IMR-90 (cell line): ENCODE measurements at regions not wholly inside any gene's neighbourhood (a gene's known extent, or its start where the extent isn't known, plus 50 kb on each side); places are given as distances from the start of the nearest gene placed in this dataset.

ENCODE experiments used
- ATAC-seq: fragments of 200-7000 bp; cut with Tn5 transposase; 2 replicates; pipeline ENCODE4 v1.9.1; 2020; ENCODE audit warnings: low read depth, mild to moderate bottlenecking, moderate library complexity
- BruUV-seq: library from RNA; stranded (reverse); fragments of 400-500 nt; replicated peaks from 2 replicates; lab custom pipeline; 2021; lab: Mats Ljungman, UMichigan
- CTCF ChIA-PET: fragments of 300-600 bp; formaldehyde crosslinking; extraction: SDS; loops from one replicate; lab custom pipeline; 2021; ENCODE audit warnings: antibody characterized with exemption; lab: Yijun Ruan, JAX
- POLR2A ChIA-PET: fragments of 300-600 bp; sonication (Branson Sonifier 250); formaldehyde crosslinking; loops from one replicate; lab custom pipeline; 2022; ENCODE audit warnings: antibody characterized with exemption; ENCODE audit not compliant: unreplicated experiment; lab: Charles Lee
- DNase-seq: peaks from one replicate; pipeline ENCODE4 v3.0.0; 2013
- H2AFZ ChIP-seq: replicated peaks from 2 replicates; pipeline ENCODE3; 2013; ENCODE audit warnings: low read length, mild to moderate bottlenecking; ENCODE audit not compliant: poor library complexity
- H2AK5ac ChIP-seq: 2 replicates; pipeline ENCODE4 v1.6.1; 2013; ENCODE audit warnings: low read depth, low read length, inconsistent platforms
- H2AK9ac ChIP-seq: replicated peaks from 2 replicates; pipeline ENCODE3; 2013; ENCODE audit warnings: mild to moderate bottlenecking, low read depth, low read length, moderate library complexity; ENCODE audit not compliant: poor library complexity
- H2BK120ac ChIP-seq: 2 replicates; pipeline ENCODE4 v1.6.1; 2013; ENCODE audit warnings: low read depth, low read length, inconsistent platforms
- H2BK15ac ChIP-seq: 3 replicates; pipeline ENCODE4 v1.6.1; 2013; ENCODE audit warnings: low read depth, low read length, inconsistent platforms
- H2BK20ac ChIP-seq: 2 replicates; pipeline ENCODE4 v1.6.1; 2013; ENCODE audit warnings: low read depth, mild to moderate bottlenecking, inconsistent platforms, low read length, moderate library complexity
- H2BK5ac ChIP-seq: 2 replicates; pipeline ENCODE4 v1.6.1; 2013; ENCODE audit warnings: mild to moderate bottlenecking, low read depth, low read length, inconsistent platforms; ENCODE audit not compliant: poor library complexity, severe bottlenecking
- H3K14ac ChIP-seq: replicated peaks from 2 replicates; pipeline ENCODE4 v1.6.1; 2013; ENCODE audit warnings: low read depth, low read length, inconsistent platforms
- H3K18ac ChIP-seq: 2 replicates; pipeline ENCODE4 v1.6.1; 2013; ENCODE audit warnings: low read depth, low read length, control low read depth
- H3K23ac ChIP-seq: 2 replicates; pipeline ENCODE4 v1.6.1; 2013; ENCODE audit warnings: low read depth, low read length, inconsistent platforms
- H3K27ac ChIP-seq: 2 replicates; pipeline ENCODE4 v1.5.1; 2013; ENCODE audit warnings: mild to moderate bottlenecking, control low read depth, low read length; ENCODE audit not compliant: insufficient read depth
- H3K27me3 ChIP-seq: 2 replicates; pipeline ENCODE4 v1.6.1; 2013; ENCODE audit warnings: low read length; ENCODE audit not compliant: control insufficient read depth, insufficient read depth
- H3K36me3 ChIP-seq: 2 replicates; pipeline ENCODE4 v1.6.1; 2013; ENCODE audit warnings: low read length, mixed read lengths; ENCODE audit not compliant: control insufficient read depth, insufficient read depth
- H3K4ac ChIP-seq: 2 replicates; pipeline ENCODE4 v1.6.1; 2013; ENCODE audit warnings: low read depth, low read length, inconsistent platforms
- H3K4me1 ChIP-seq: 2 replicates; pipeline ENCODE4 v1.6.1; 2013; ENCODE audit warnings: low read length, mixed read lengths; ENCODE audit not compliant: control insufficient read depth, insufficient read depth
- H3K4me2 ChIP-seq: 2 replicates; pipeline ENCODE4 v1.6.1; 2013; ENCODE audit warnings: low read depth, mild to moderate bottlenecking, control low read depth, low read length, moderate library complexity
- H3K4me3 ChIP-seq: 2 replicates; pipeline ENCODE4 v1.5.1; 2013; ENCODE audit warnings: low read depth, mild to moderate bottlenecking, control low read depth, low read length, moderate library complexity; ENCODE audit not compliant: insufficient read depth
- H3K56ac ChIP-seq: 2 replicates; pipeline ENCODE4 v1.6.1; 2013; ENCODE audit warnings: low read length, inconsistent platforms; ENCODE audit not compliant: insufficient read depth; ENCODE audit errors: extremely low read depth
- H3K79me1 ChIP-seq, 2 experiments: 2 replicates each; pipeline ENCODE4 v1.6.1; 2013; ENCODE audit warnings: low read length in 2 of 2, inconsistent platforms in 1 of 2, low read depth in 1 of 2
- H3K9ac ChIP-seq: 2 replicates; pipeline ENCODE4 v1.6.1; 2013; ENCODE audit warnings: low read depth, low read length, control low read depth
- H3K9me1 ChIP-seq: 2 replicates; pipeline ENCODE4 v1.6.1; 2013; ENCODE audit warnings: low read length, inconsistent platforms; ENCODE audit not compliant: insufficient read depth
- H3K9me3 ChIP-seq: 2 replicates; pipeline ENCODE4 v1.6.1; 2013; ENCODE audit warnings: low read length; ENCODE audit not compliant: control insufficient read depth, insufficient read depth
- H4K20me1 ChIP-seq: 2 replicates; pipeline ENCODE4 v1.6.1; 2013; ENCODE audit warnings: low read length, inconsistent platforms; ENCODE audit not compliant: insufficient read depth
- H4K5ac ChIP-seq: 2 replicates; pipeline ENCODE4 v1.6.1; 2013; ENCODE audit warnings: mild to moderate bottlenecking, low read depth, low read length, control low read depth
- H4K8ac ChIP-seq, 2 experiments: 2 replicates each; pipeline ENCODE4 v1.6.1; 2013; ENCODE audit warnings: low read depth in 2 of 2, low read length in 2 of 2, control low read depth in 1 of 2, inconsistent platforms in 1 of 2
- H4K91ac ChIP-seq: 2 replicates; pipeline ENCODE4 v1.6.1; 2013; ENCODE audit warnings: low read depth, low read length, inconsistent platforms; ENCODE audit not compliant: insufficient read depth
- BHLHE40 ChIP-seq: fragments of 150-350 bp; IDR thresholded peaks from 2 replicates; pipeline ENCODE4 v1.6.1; 2016; ENCODE audit warnings: mild to moderate bottlenecking, low read depth, low read length
- CEBPB ChIP-seq: IDR thresholded peaks from 2 replicates; pipeline ENCODE4 v1.6.1; 2012; ENCODE audit warnings: low read depth, low read length, improper control_type of control experiment
- CHD1 ChIP-seq: IDR thresholded peaks from 2 replicates; pipeline ENCODE4 v1.6.1; 2012; ENCODE audit warnings: low read depth, low read length, improper control_type of control experiment
- FOS ChIP-seq: fragments of 150-350 bp; IDR thresholded peaks from 2 replicates; pipeline ENCODE4 v1.6.1; 2016; ENCODE audit warnings: low read depth, low read length
- MAFK ChIP-seq: IDR thresholded peaks from 2 replicates; pipeline ENCODE4 v1.6.1; 2012; ENCODE audit warnings: low read depth, low read length, improper control_type of control experiment
- MAZ ChIP-seq: IDR thresholded peaks from 2 replicates; pipeline ENCODE4 v1.6.1; 2012; ENCODE audit warnings: low read depth, mild to moderate bottlenecking, low read length, improper control_type of control experiment, moderate library complexity, borderline replicate concordance
- MXI1 ChIP-seq: IDR thresholded peaks from 2 replicates; pipeline ENCODE4 v1.6.1; 2012; ENCODE audit warnings: low read depth, mild to moderate bottlenecking, low read length, moderate library complexity, borderline replicate concordance
- NFE2L2 ChIP-seq: fragments of 150-350 bp; IDR thresholded peaks from 2 replicates; pipeline ENCODE4 v1.6.1; 2016; ENCODE audit warnings: low read depth, mild to moderate bottlenecking, low read length
- POLR2A ChIP-seq: IDR thresholded peaks from 2 replicates; pipeline ENCODE4 v1.6.1; 2012; ENCODE audit warnings: mild to moderate bottlenecking, low read depth, low read length
- RAD21 ChIP-seq: IDR thresholded peaks from 2 replicates; pipeline ENCODE4 v1.6.1; 2012; ENCODE audit warnings: low read length, improper control_type of control experiment
- RCOR1 ChIP-seq: IDR thresholded peaks from 2 replicates; pipeline ENCODE4 v1.6.1; 2012; ENCODE audit warnings: mild to moderate bottlenecking, low read length, improper control_type of control experiment; ENCODE audit not compliant: insufficient replicate concordance
- RFX5 ChIP-seq: IDR thresholded peaks from 2 replicates; pipeline ENCODE4 v1.8.0; 2012; ENCODE audit warnings: low read depth, mild to moderate bottlenecking, low read length, moderate library complexity
- SMC3 ChIP-seq: fragments of 150-350 bp; IDR thresholded peaks from 2 replicates; pipeline ENCODE4 v1.6.1; 2016; ENCODE audit warnings: low read depth, mild to moderate bottlenecking, antibody characterized with exemption, low read length, moderate library complexity
- WGBS, 2 experiments: methylation state at CpG; one replicate each; pipeline versions ENCODE4 v1.1.5 to v1.1.7; 2013; ENCODE audit warnings: missing lambda C conversion rate in 2 of 2; ENCODE audit not compliant: insufficient read length in 1 of 2; ENCODE audit errors: extremely low coverage in 2 of 2; 5-methylcytosine and 5-hydroxymethylcytosine counted together
- dilution Hi-C: fragments of 300-500 bp; cut with HindIII; formaldehyde crosslinking; loops from one replicate; pipeline ENCODE4 v1.14.3; 2018; ENCODE audit warnings: low sequenced_read_pairs; ENCODE audit not compliant: unreplicated experiment
- in situ Hi-C: fragments of 300-500 bp; cut with MboI; formaldehyde crosslinking; loops from 3 replicates; pipeline ENCODE4 v1.14.3; 2019; ENCODE audit warnings: low sequenced_read_pairs, inconsistent platforms, mixed read lengths
- intact Hi-C: fragments of 100-400 bp; cut with micrococcal nuclease; formaldehyde crosslinking; loops from 2 replicates; pipeline ENCODE4 v1.10.0; 2022
- TF ChIP-seq, protein P1 (sequence below): conservative IDR thresholded peaks from 2 replicates; pipeline ENCODE4 v1.5.1; 2012; ENCODE audit warnings: mild to moderate bottlenecking, low read depth, low read length, improper control_type of control experiment
- TF ChIP-seq, protein P2 (sequence below): fragments of 150-350 bp; IDR thresholded peaks from 2 replicates; pipeline ENCODE4 v1.6.1; 2016; ENCODE audit warnings: low read depth, mild to moderate bottlenecking, low read length, moderate library complexity, borderline replicate concordance
- TF ChIP-seq, protein P3 (sequence below): fragments of 150-350 bp; IDR thresholded peaks from 2 replicates; pipeline ENCODE4 v1.6.1; 2017; ENCODE audit warnings: mild to moderate bottlenecking, antibody characterized with exemption, low read length, low read depth

GRCh38 chr5:158045696-158046095 is 186.8 kb upstream of the CLINT1 start:
- H3K4me3 ChIP-seq = no peak overlapping the region
- H2BK15ac ChIP-seq = no peak overlapping the region
- H4K8ac ChIP-seq = no peak overlapping the region
- H4K5ac ChIP-seq = no peak overlapping the region
- dilution Hi-C loops = no loop called here
- intact Hi-C loops = no loop called here
- ATAC-seq = no peak
- no peak for TF ChIP-seq BHLHE40
- TF ChIP-seq MXI1 = no peak
- no peak for TF ChIP-seq MAZ
- TF ChIP-seq CHD1 = no peak
- TF ChIP-seq MAFK = no peak
- TF ChIP-seq FOS = no peak
- TF ChIP-seq NFE2L2 = no peak
- TF ChIP-seq, protein P1, sequence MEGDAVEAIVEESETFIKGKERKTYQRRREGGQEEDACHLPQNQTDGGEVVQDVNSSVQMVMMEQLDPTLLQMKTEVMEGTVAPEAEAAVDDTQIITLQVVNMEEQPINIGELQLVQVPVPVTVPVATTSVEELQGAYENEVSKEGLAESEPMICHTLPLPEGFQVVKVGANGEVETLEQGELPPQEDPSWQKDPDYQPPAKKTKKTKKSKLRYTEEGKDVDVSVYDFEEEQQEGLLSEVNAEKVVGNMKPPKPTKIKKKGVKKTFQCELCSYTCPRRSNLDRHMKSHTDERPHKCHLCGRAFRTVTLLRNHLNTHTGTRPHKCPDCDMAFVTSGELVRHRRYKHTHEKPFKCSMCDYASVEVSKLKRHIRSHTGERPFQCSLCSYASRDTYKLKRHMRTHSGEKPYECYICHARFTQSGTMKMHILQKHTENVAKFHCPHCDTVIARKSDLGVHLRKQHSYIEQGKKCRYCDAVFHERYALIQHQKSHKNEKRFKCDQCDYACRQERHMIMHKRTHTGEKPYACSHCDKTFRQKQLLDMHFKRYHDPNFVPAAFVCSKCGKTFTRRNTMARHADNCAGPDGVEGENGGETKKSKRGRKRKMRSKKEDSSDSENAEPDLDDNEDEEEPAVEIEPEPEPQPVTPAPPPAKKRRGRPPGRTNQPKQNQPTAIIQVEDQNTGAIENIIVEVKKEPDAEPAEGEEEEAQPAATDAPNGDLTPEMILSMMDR = no peak
- no peak for TF ChIP-seq RFX5
- TF ChIP-seq, protein P2, sequence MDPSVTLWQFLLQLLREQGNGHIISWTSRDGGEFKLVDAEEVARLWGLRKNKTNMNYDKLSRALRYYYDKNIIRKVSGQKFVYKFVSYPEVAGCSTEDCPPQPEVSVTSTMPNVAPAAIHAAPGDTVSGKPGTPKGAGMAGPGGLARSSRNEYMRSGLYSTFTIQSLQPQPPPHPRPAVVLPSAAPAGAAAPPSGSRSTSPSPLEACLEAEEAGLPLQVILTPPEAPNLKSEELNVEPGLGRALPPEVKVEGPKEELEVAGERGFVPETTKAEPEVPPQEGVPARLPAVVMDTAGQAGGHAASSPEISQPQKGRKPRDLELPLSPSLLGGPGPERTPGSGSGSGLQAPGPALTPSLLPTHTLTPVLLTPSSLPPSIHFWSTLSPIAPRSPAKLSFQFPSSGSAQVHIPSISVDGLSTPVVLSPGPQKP = no peak
- TF ChIP-seq, protein P3, sequence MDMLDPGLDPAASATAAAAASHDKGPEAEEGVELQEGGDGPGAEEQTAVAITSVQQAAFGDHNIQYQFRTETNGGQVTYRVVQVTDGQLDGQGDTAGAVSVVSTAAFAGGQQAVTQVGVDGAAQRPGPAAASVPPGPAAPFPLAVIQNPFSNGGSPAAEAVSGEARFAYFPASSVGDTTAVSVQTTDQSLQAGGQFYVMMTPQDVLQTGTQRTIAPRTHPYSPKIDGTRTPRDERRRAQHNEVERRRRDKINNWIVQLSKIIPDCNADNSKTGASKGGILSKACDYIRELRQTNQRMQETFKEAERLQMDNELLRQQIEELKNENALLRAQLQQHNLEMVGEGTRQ = no peak
- no peak for TF ChIP-seq RCOR1
- no peak for TF ChIP-seq RAD21
- no peak for TF ChIP-seq SMC3
- no peak for TF ChIP-seq CEBPB
- TF ChIP-seq POLR2A = no peak
- H4K91ac ChIP-seq = no peak overlapping the region
- H3K79me1 ChIP-seq = no peaks in the 10 kb centered on the region
- no peak overlapping the region for H3K9ac ChIP-seq
- H2BK20ac ChIP-seq = no peak overlapping the region
- in situ Hi-C loops = no loop called here
- no peak overlapping the region for H3K23ac ChIP-seq
- no peak overlapping the region for H2AK5ac ChIP-seq
- no peak overlapping the region for H2AFZ ChIP-seq
- H3K27me3 ChIP-seq = no peaks in the 10 kb centered on the region
- no peak overlapping the region for H3K27ac ChIP-seq
- H3K56ac ChIP-seq = no peak overlapping the region
- no peaks in the 10 kb centered on the region for H4K20me1 ChIP-seq
- no peaks in the 10 kb centered on the region for H3K9me3 ChIP-seq
- H2BK120ac ChIP-seq = no peak overlapping the region
- no peak overlapping the region for H3K18ac ChIP-seq
- no peak overlapping the region for H3K4ac ChIP-seq
- H3K9me1 ChIP-seq = no peaks in the 10 kb centered on the region
- POLR2A ChIA-PET = no interaction called here
- no peak overlapping the region for H3K4me2 ChIP-seq
- H3K36me3 ChIP-seq = no peaks in the 10 kb centered on the region
- no CpG with 5 or more reads among the region's 1 CpG for WGBS, 2 experiments
- H2AK9ac ChIP-seq = no peak overlapping the region
- no TSS peak for BruUV-seq
- H3K14ac ChIP-seq = no peak overlapping the region
- no peak for DNase-seq
- H2BK5ac ChIP-seq = no peak overlapping the region
- no peaks in the 10 kb centered on the region for H3K4me1 ChIP-seq
- CTCF ChIA-PET = no interaction called here
